Loucy (cell line): ENCODE measurements at regions not wholly inside any gene's neighbourhood (a gene's known extent, or its start where the extent isn't known, plus 50 kb on each side); places are given as distances from the start of the nearest gene placed in this dataset.
"Not testable (repeated sequence)": the region's sequence is repeated elsewhere in the genome, so short reads cannot be mapped to it uniquely, and the experiment has no call there.

Source experiments
- H2AFZ ChIP-seq: fragments of 200-600 bp; sonication (generic); 2 replicates; pipeline ENCODE4 v1.6.0; 2016; ENCODE audit warnings: antibody characterized with exemption, mild to moderate bottlenecking, low read length, moderate library complexity
- H3F3A ChIP-seq: fragments of 200-600 bp; 2 replicates; pipeline ENCODE4 v1.6.0; 2016; ENCODE audit warnings: antibody characterized with exemption, low read depth, mild to moderate bottlenecking
- H3K27me3 ChIP-seq: fragments of 200-600 bp; sonication (generic); 2 replicates; pipeline ENCODE4 v1.6.1; 2014; ENCODE audit warnings: low read length, mild to moderate bottlenecking; ENCODE audit not compliant: insufficient read depth, poor library complexity, severe bottlenecking
- H3K36me3 ChIP-seq: fragments of 200-600 bp; sonication (generic); 2 replicates; pipeline ENCODE4 v1.6.1; 2016; ENCODE audit warnings: low read length; ENCODE audit not compliant: insufficient read depth
- H3K4me1 ChIP-seq: fragments of 200-600 bp; sonication (generic); 2 replicates; pipeline ENCODE4 v1.5.1; 2014; ENCODE audit warnings: low read length, mild to moderate bottlenecking; ENCODE audit not compliant: insufficient read depth, poor library complexity, severe bottlenecking
- H3K4me2 ChIP-seq: fragments of 200-600 bp; sonication (generic); 2 replicates; pipeline ENCODE4 v1.6.0; 2014; ENCODE audit warnings: antibody characterized with exemption, low read length, low read depth, mild to moderate bottlenecking; ENCODE audit not compliant: poor library complexity, severe bottlenecking
- H3K4me3 ChIP-seq: fragments of 200-600 bp; sonication (generic); 2 replicates; pipeline ENCODE4 v1.5.1; 2014; ENCODE audit warnings: low read length, mild to moderate bottlenecking, mixed read lengths; ENCODE audit not compliant: poor library complexity, severe bottlenecking
- H3K79me2 ChIP-seq: fragments of 200-600 bp; sonication (generic); 2 replicates; pipeline ENCODE4 v1.6.1; 2014; ENCODE audit warnings: low read length; ENCODE audit not compliant: insufficient read depth
- H3K9ac ChIP-seq: fragments of 200-600 bp; sonication (generic); 2 replicates; pipeline ENCODE4 v1.6.0; 2014; ENCODE audit warnings: mild to moderate bottlenecking, low read depth, low read length, moderate library complexity; ENCODE audit not compliant: poor library complexity, severe bottlenecking
- H3K9me2 ChIP-seq: fragments of 200-600 bp; sonication (generic); replicated peaks from 2 replicates; pipeline ENCODE4 v1.6.1; 2016; ENCODE audit warnings: low read depth, low read length, mixed read lengths
- H3K9me3 ChIP-seq: fragments of 200-600 bp; sonication (generic); 2 replicates; pipeline ENCODE4 v1.6.1; 2014; ENCODE audit warnings: mild to moderate bottlenecking, antibody characterized with exemption, low read length, low read depth; ENCODE audit not compliant: insufficient read depth
- H4K20me1 ChIP-seq: fragments of 200-600 bp; sonication (generic); 2 replicates; pipeline ENCODE4 v1.6.0; 2014; ENCODE audit warnings: antibody characterized with exemption, low read length, mild to moderate bottlenecking; ENCODE audit not compliant: insufficient read depth, poor library complexity, severe bottlenecking
- EZH2phosphoT487 ChIP-seq: fragments of 200-600 bp; IDR thresholded peaks from 2 replicates; pipeline ENCODE4 v1.6.1; 2018; ENCODE audit warnings: antibody characterized with exemption, mild to moderate bottlenecking, moderate library complexity, borderline replicate concordance
- TF ChIP-seq, protein P1 (sequence below): fragments of 200-600 bp; sonication (generic); conservative IDR thresholded peaks from 2 replicates; pipeline ENCODE4 v1.5.1; 2014; ENCODE audit warnings: mild to moderate bottlenecking, antibody characterized with exemption, low read length

DNA sequence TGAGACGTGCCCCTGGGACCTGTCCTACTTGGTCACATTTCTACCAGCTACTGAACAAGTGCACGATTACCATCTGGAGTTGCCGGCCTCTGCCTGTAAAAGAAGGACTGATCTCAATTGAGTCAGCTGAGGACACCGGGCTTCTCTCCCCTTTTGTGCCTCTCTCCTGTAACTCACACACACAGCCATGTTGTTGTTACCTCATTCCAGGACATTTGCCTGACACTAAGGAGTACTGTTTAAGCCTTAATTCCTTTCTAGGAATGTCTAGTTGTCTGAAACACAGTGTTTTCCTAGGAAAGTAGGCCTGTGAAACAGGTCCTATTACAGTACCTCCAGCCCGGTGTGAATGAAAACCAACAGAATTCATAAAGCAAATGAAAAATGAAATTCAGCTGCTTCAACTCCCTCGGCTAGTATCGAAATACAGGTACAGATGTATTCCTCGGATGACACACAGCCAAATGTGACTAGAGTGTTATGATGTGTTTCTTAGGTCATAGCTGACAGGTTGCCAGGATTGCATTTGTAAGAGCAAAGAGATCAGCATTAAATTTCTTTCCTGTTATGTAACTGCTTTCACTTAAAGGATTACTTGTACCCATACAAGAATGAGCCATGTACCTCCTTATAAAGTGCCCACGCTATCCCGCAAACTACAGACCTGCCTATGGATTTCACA lies 152.0 kb upstream of the IRS2 start:
- no peak overlapping the region for H2AFZ ChIP-seq
- no peaks in the 10 kb centered on the region for H3K27me3 ChIP-seq

DNA sequence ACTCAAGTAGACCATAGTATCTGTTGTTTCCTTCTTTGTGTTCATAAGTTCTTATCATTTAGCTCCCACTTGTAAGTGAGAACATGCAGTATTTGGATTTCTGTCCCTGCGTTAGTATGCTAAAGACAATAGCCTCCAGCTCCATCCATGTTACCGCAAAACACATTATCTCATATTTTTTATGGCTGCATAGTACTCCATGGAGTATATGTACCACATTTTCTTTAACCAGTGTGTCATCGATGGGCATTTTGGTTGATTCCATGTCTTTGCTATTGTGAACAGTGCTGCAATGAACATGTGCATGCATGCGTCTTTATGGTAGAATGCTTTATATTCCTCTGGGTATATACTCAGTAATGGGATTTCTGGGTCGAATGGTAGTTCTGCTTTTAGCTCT lies 148.1 kb upstream of the IRS2 start:
- H3K4me1 ChIP-seq, H3F3A ChIP-seq, H3K9me2 ChIP-seq, H3K79me2 ChIP-seq, H3K9me3 ChIP-seq, H3K36me3 ChIP-seq, H4K20me1 ChIP-seq, H3K4me2 ChIP-seq, H2AFZ ChIP-seq, H3K9ac ChIP-seq, H3K27me3 ChIP-seq, H3K4me3 ChIP-seq: not testable (repeated sequence)

More for the DNA sequence above, 152.0 kb upstream of the IRS2 start:
- Histone ChIP-seq H3K4me1 (no peaks in the 10 kb centered on the region), H3K4me2 (no peak overlapping the region), H4K20me1 (no peaks in the 10 kb centered on the region), H3K79me2 (no peaks in the 10 kb centered on the region), H3K9me3 (no peaks in the 10 kb centered on the region), H3K9me2 (no peaks in the 10 kb centered on the region), H3F3A (no peaks in the 10 kb centered on the region), H3K36me3 (no peaks in the 10 kb centered on the region), H3K9ac (no peak overlapping the region), H3K4me3 (no peak overlapping the region)
- TF ChIP-seq, protein P1, sequence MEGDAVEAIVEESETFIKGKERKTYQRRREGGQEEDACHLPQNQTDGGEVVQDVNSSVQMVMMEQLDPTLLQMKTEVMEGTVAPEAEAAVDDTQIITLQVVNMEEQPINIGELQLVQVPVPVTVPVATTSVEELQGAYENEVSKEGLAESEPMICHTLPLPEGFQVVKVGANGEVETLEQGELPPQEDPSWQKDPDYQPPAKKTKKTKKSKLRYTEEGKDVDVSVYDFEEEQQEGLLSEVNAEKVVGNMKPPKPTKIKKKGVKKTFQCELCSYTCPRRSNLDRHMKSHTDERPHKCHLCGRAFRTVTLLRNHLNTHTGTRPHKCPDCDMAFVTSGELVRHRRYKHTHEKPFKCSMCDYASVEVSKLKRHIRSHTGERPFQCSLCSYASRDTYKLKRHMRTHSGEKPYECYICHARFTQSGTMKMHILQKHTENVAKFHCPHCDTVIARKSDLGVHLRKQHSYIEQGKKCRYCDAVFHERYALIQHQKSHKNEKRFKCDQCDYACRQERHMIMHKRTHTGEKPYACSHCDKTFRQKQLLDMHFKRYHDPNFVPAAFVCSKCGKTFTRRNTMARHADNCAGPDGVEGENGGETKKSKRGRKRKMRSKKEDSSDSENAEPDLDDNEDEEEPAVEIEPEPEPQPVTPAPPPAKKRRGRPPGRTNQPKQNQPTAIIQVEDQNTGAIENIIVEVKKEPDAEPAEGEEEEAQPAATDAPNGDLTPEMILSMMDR: no peak
- TF ChIP-seq EZH2phosphoT487: no peak

DNA sequence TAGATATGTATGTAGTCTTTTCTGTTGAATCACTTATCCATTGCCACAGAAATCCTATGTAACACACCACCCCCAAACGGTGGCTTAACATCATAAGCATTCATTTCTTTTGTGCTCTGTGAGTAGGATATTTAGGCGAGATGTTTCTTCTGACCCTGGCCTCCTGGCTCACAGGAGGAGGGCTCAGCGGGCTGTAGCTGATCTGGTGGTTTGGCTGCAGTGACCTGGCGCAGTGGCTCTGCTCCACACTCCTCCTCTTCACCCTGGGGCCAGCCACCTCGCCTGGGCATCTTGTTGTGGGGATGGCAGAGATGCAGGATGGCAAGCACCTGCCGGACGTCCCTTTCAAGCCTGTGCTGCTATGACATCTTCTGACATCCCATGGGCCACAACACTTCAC lies 147.1 kb upstream of the IRS2 start:
- H2AFZ ChIP-seq: no peak overlapping the region

More for the DNA sequence above, 147.1 kb upstream of the IRS2 start:
- Histone ChIP-seq H3K4me1 (no peaks in the 10 kb centered on the region), H3K27me3 (no peaks in the 10 kb centered on the region), H4K20me1 (no peaks in the 10 kb centered on the region), H3K79me2 (no peaks in the 10 kb centered on the region), H3K9ac (no peak overlapping the region), H3F3A (no peaks in the 10 kb centered on the region), H3K36me3 (no peaks in the 10 kb centered on the region), H3K9me2 (no peaks in the 10 kb centered on the region), H3K4me3 (no peak overlapping the region), H3K4me2 (no peak overlapping the region), H3K9me3 (no peaks in the 10 kb centered on the region)
- no peak for TF ChIP-seq EZH2phosphoT487
- TF ChIP-seq, protein P1: no peak
